ENCODE measurements at regions not wholly inside any gene's neighbourhood (a gene's known extent, or its start where the extent isn't known, plus 50 kb on each side); places are given as distances from the start of the nearest gene placed in this dataset.
A peak's percentile ranks its signal among the peaks of the same experiment; 100 is the strongest.

- no peak overlapping the region for H3K27ac ChIP-seq (ENCODE audit: low read length)
- H3K9me3 ChIP-seq (ENCODE audit: control insufficient read depth, low read length): no peaks in the 10 kb centered on the region
- WGBS: 61% methylated on average over 6 of the region's 6 CpGs
- intact Hi-C loops (cut with DNase I): no loop called here
- DNase-seq (no peak), ATAC-seq (no peak)
- no peak overlapping the region for H3K4me3 ChIP-seq (ENCODE audit: low read length)
- no peaks in the 10 kb centered on the region for H3K27me3 ChIP-seq (ENCODE audit: control insufficient read depth, insufficient read depth)
- H3K4me1 ChIP-seq (ENCODE audit: control insufficient read depth, insufficient read depth, low read length): no peaks in the 10 kb centered on the region
Measured at GRCh38 chr6:164243012-164243610, 828.6 kb downstream of the QKI start.

DNA sequence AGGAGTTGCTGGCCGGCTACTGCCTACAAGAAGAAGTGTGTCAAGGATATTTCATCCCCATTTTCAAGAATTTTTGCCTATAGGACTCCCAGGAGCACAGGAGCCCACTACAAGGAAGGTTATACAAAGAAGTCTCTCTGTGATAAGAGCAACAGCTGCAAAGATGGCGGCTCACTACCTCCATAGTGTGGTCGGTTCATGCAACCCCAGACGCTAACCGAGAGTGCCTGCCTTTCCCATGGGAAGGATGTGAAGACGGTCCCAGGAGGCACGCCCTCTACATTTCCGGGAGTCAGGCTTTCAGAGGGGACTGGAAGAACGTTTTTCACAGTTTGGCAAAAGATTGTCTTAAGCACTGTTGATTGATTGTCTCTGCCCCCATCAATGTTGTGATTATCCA, 816.3 kb downstream of the QKI start:
- no peaks in the 10 kb centered on the region for H3K9me3 ChIP-seq (ENCODE audit: control insufficient read depth, low read length)
- ATAC-seq: no peak
- no peak overlapping the region for H3K4me3 ChIP-seq (ENCODE audit: low read length)
- H3K27ac ChIP-seq (ENCODE audit: low read length): no peak overlapping the region
- DNase-seq: no peak
- intact Hi-C loops (cut with DNase I): no loop called here
- no peaks in the 10 kb centered on the region for H3K27me3 ChIP-seq (ENCODE audit: control insufficient read depth, insufficient read depth)
- WGBS: 78% methylated on average over 9 of the region's 9 CpGs
- H3K4me1 ChIP-seq (ENCODE audit: control insufficient read depth, insufficient read depth, low read length): no peaks in the 10 kb centered on the region

DNA sequence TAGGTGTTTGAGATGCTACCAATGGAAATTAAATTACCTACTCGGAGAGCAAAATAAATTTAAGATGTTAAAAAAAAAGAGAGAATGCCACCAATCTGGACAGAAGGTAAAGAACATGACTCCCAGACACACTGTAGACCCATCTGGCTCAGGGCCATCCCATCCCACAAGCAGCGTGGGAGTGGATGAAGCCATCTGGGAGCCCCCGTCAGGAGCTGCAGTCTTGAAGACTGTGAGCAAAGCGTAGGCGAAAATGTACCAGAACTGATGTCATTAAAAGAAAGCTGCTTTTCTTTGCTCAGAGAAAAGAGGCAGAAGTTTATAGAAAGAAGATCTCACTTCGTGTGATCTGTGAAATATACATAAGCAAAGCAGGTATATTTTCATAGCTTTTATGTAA, 815.7 kb downstream of the QKI start:
- DNase-seq (no peak), ATAC-seq (no peak)
- no peaks in the 10 kb centered on the region for H3K4me1 ChIP-seq (ENCODE audit: control insufficient read depth, insufficient read depth, low read length)
- H3K27ac ChIP-seq (ENCODE audit: low read length): no peak overlapping the region
- intact Hi-C loops (cut with DNase I): no loop called here
- H3K27me3 ChIP-seq (ENCODE audit: control insufficient read depth, insufficient read depth): no peaks in the 10 kb centered on the region
- H3K9me3 ChIP-seq (ENCODE audit: control insufficient read depth, low read length): no peaks in the 10 kb centered on the region
- 78% methylated on average over 6 of the region's 6 CpGs for WGBS
- H3K4me3 ChIP-seq (ENCODE audit: low read length): no peak overlapping the region

DNA sequence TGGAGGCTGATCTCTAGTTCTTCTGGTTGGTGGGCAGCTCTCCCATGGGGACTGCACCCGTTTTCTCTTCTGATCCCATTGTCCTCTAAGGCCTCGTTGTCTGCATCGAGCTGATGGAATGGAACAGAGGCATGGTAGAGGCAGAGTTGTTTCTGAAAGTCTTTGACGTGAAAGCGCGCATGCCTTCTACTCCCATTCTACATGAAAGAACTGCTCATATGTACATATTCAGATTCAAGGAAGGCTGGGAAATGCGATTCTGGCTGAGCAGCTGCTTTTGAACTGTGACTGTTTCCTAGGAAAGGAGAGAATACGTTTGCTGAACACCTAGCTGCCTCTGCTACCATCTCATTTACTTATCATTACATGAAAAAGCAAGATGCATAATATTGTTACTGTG, 815.2 kb downstream of the QKI start:
- no peaks in the 10 kb centered on the region for H3K9me3 ChIP-seq (ENCODE audit: control insufficient read depth, low read length)
- ATAC-seq (no peak), DNase-seq (no peak)
- no peak overlapping the region for H3K27ac ChIP-seq (ENCODE audit: low read length)
- intact Hi-C loops (cut with DNase I): no loop called here
- 89% methylated on average over 8 of the region's 8 CpGs for WGBS
- no peaks in the 10 kb centered on the region for H3K4me1 ChIP-seq (ENCODE audit: control insufficient read depth, insufficient read depth, low read length)
- H3K4me3 ChIP-seq (ENCODE audit: low read length): no peak overlapping the region
- H3K27me3 ChIP-seq (ENCODE audit: control insufficient read depth, insufficient read depth): no peaks in the 10 kb centered on the region

- ATAC-seq: no peak
Measured at GRCh38 chr6:164227952-164228522, 813.5 kb downstream of the QKI start.

DNA sequence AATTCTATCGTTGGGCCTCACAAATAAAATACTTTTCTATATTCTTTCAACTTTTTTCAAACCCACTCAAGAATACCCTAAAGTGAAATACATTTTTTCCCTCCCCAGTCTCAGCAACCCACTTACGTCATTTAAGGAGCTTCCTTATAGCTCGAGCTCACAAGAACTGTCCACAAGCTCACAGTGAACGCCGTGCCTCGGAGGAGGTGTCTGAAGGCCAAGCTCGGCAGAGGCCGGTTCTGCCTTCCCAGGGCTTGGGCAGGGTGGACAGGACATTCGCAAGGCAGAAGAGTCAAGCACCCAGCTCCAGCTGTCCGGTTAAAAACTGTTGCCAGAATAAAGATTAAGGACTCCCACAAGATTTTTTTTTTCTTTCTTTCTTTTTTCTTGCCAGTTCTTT, 802.3 kb downstream of the QKI start:
- no peak overlapping the region for H3K4me3 ChIP-seq (ENCODE audit: low read length)
- intact Hi-C loops (cut with DNase I): no loop called here
- no peaks in the 10 kb centered on the region for H3K9me3 ChIP-seq (ENCODE audit: control insufficient read depth, low read length)
- 68% methylated on average over 10 of the region's 10 CpGs for WGBS
- no peaks in the 10 kb centered on the region for H3K27me3 ChIP-seq (ENCODE audit: control insufficient read depth, insufficient read depth)
- no peak overlapping the region for H3K27ac ChIP-seq (ENCODE audit: low read length)
- H3K4me1 ChIP-seq (ENCODE audit: control insufficient read depth, insufficient read depth, low read length): no peaks in the 10 kb centered on the region
- ATAC-seq (peak; percentile 44 to 70), DNase-seq (peak in 2 of 3 donors; percentile 49 to 65)

More at GRCh38 chr6:164227952-164228522, 813.5 kb downstream of the QKI start:
- Histone ChIP-seq H3K27me3 (ENCODE audit: control insufficient read depth, insufficient read depth) (no peaks in the 10 kb centered on the region), H3K4me1 (ENCODE audit: control insufficient read depth, insufficient read depth, low read length) (no peaks in the 10 kb centered on the region), H3K4me3 (ENCODE audit: low read length) (no peak overlapping the region), H3K27ac (ENCODE audit: low read length) (no peak overlapping the region), H3K9me3 (ENCODE audit: control insufficient read depth, low read length) (no peaks in the 10 kb centered on the region)
- DNase-seq: no peak
- intact Hi-C loops (cut with DNase I): no loop called here
- 82% methylated on average over 17 of the region's 17 CpGs for WGBS

DNA sequence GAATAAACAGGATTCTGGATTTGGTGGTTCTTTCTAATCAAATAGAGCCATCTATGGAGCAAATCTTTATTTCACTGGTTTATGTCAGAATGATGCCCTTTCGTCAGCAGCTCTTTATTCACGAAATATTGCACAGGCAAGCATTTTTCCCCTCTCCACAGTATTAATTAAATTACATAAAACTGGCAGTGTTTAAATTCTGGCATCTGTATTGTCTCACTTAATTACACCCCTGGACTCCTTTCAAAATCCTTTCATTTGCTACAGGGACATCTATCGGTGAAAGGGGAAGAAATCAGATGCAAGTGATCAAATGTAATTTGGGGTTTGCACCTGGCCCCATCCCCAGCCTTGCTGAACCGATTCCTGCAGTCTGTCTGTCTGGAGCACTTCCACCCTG, 801.9 kb downstream of the QKI start:
- no peak overlapping the region for H3K4me3 ChIP-seq (ENCODE audit: low read length)
- H3K9me3 ChIP-seq (ENCODE audit: control insufficient read depth, low read length): no peaks in the 10 kb centered on the region
- no peaks in the 10 kb centered on the region for H3K27me3 ChIP-seq (ENCODE audit: control insufficient read depth, insufficient read depth)
- DNase-seq (no peak), ATAC-seq (no peak)
- 59% methylated on average over 4 of the region's 4 CpGs for WGBS
- no peak overlapping the region for H3K27ac ChIP-seq (ENCODE audit: low read length)
- no peaks in the 10 kb centered on the region for H3K4me1 ChIP-seq (ENCODE audit: control insufficient read depth, insufficient read depth, low read length)
- intact Hi-C loops (cut with DNase I): no loop called here

- DNase-seq (no peak), ATAC-seq (no peak)
- H3K9me3 ChIP-seq (ENCODE audit: control insufficient read depth, low read length): no peaks in the 10 kb centered on the region
- no peak overlapping the region for H3K4me3 ChIP-seq (ENCODE audit: low read length)
- intact Hi-C loops (cut with DNase I): no loop called here
- no peak overlapping the region for H3K27ac ChIP-seq (ENCODE audit: low read length)
- no peaks in the 10 kb centered on the region for H3K27me3 ChIP-seq (ENCODE audit: control insufficient read depth, insufficient read depth)
- WGBS: 83% methylated on average over 8 of the region's 8 CpGs
- no peaks in the 10 kb centered on the region for H3K4me1 ChIP-seq (ENCODE audit: control insufficient read depth, insufficient read depth, low read length)
Measured at GRCh38 chr6:164214066-164214465, 799.5 kb downstream of the QKI start.

DNA sequence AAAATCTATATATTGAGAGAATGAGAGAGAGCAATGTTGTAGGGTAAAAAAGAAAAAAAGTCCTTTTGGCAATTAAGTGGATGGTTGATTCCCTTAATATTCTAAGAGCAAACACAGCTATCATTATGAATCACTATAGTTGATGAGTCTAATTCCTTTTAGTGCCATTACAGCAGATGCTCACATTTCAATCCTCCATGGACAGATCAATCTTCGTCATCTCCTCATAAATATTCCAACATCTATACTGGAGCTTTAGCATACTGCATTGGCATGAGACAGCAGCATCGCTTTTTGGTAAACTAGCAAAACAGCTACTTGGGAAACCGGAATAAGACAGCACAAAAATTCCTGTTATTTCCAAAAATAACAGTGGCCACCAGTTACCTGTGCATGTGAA, 796.7 kb downstream of the QKI start:
- intact Hi-C loops (cut with DNase I): no loop called here
- no peak for ATAC-seq
- H3K4me1 ChIP-seq (ENCODE audit: control insufficient read depth, insufficient read depth, low read length): peaks cover 2% of the 10 kb centered on the region
- no peak overlapping the region for H3K27ac ChIP-seq (ENCODE audit: low read length)
- no peak overlapping the region for H3K4me3 ChIP-seq (ENCODE audit: low read length)
- no peaks in the 10 kb centered on the region for H3K27me3 ChIP-seq (ENCODE audit: control insufficient read depth, insufficient read depth)
- H3K9me3 ChIP-seq (ENCODE audit: control insufficient read depth, low read length): no peaks in the 10 kb centered on the region
- WGBS: 94% methylated on average over 3 of the region's 3 CpGs
- DNase-seq: no peak

DNA sequence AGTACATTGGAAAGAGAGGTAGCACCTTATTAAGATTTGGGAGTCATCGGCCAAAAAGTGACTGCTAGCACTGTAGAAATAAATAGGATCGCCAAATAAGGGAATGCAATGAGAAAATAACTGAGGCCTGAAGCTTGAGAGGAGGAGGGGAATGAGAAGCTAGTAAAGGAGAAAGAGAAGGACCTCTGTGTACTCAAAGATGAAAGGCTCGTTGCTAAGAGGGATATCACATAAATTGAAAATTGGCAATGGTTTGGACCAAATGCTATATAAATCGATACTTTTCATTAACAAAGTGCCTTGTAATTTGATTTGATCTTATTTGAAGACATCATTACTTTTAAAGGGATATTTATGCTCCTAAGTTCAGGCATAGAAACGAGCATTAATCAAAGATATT, 796.3 kb downstream of the QKI start:
- Histone ChIP-seq H3K4me3 (ENCODE audit: low read length) (no peak overlapping the region), H3K27me3 (ENCODE audit: control insufficient read depth, insufficient read depth) (no peaks in the 10 kb centered on the region), H3K27ac (ENCODE audit: low read length) (no peak overlapping the region), H3K4me1 (ENCODE audit: control insufficient read depth, insufficient read depth, low read length) (peaks cover 2% of the 10 kb centered on the region), H3K9me3 (ENCODE audit: control insufficient read depth, low read length) (no peaks in the 10 kb centered on the region)
- no peak for DNase-seq
- WGBS: 92% methylated on average over 5 of the region's 5 CpGs
- ATAC-seq: no peak
- intact Hi-C loops (cut with DNase I): no loop called here

- 70% methylated on average over 2 of the region's 2 CpGs for WGBS
- ATAC-seq: no peak
- H3K4me1 ChIP-seq (ENCODE audit: control insufficient read depth, insufficient read depth, low read length): peaks cover 2% of the 10 kb centered on the region
- no peaks in the 10 kb centered on the region for H3K9me3 ChIP-seq (ENCODE audit: control insufficient read depth, low read length)
- no peak overlapping the region for H3K27ac ChIP-seq (ENCODE audit: low read length)
- no peak overlapping the region for H3K4me3 ChIP-seq (ENCODE audit: low read length)
- DNase-seq: no peak
- H3K27me3 ChIP-seq (ENCODE audit: control insufficient read depth, insufficient read depth): no peaks in the 10 kb centered on the region
- intact Hi-C loops (cut with DNase I): no loop called here
Measured at GRCh38 chr6:164210323-164210722, 795.8 kb downstream of the QKI start.

GRCh38 chr6:164208371-164208770, 793.9 kb downstream of the QKI start:
- no peak overlapping the region for H3K27ac ChIP-seq (ENCODE audit: low read length)
- H3K4me1 ChIP-seq (ENCODE audit: control insufficient read depth, insufficient read depth, low read length): peaks cover 2% of the 10 kb centered on the region
- intact Hi-C loops (cut with DNase I): no loop called here
- WGBS: 77% methylated on average over 8 of the region's 8 CpGs
- no peaks in the 10 kb centered on the region for H3K9me3 ChIP-seq (ENCODE audit: control insufficient read depth, low read length)
- no peak for DNase-seq
- no peaks in the 10 kb centered on the region for H3K27me3 ChIP-seq (ENCODE audit: control insufficient read depth, insufficient read depth)
- ATAC-seq: no peak
- no peak overlapping the region for H3K4me3 ChIP-seq (ENCODE audit: low read length)

All from right cardiac atrium (tissue), 5 donors.